ENCODE measurements at regions not wholly inside any gene's neighbourhood (a gene's known extent, or its start where the extent isn't known, plus 50 kb on each side); places are given as distances from the start of the nearest gene placed in this dataset.

GRCh38 chr2:157934684-157935377 lies 58.7 kb upstream of the ACVR1 start:
- WGBS, 2 donors = 71 to 76% methylated on average over 3 of the region's 3 CpGs
- intact Hi-C loops (cut with DNase I; ENCODE audit: low total_unique reads) = no loop called here
- TF ChIP-seq POLR2A (IDR thresholded peaks at IDR 0.05) = no peak
- TF ChIP-seq, protein P1, sequence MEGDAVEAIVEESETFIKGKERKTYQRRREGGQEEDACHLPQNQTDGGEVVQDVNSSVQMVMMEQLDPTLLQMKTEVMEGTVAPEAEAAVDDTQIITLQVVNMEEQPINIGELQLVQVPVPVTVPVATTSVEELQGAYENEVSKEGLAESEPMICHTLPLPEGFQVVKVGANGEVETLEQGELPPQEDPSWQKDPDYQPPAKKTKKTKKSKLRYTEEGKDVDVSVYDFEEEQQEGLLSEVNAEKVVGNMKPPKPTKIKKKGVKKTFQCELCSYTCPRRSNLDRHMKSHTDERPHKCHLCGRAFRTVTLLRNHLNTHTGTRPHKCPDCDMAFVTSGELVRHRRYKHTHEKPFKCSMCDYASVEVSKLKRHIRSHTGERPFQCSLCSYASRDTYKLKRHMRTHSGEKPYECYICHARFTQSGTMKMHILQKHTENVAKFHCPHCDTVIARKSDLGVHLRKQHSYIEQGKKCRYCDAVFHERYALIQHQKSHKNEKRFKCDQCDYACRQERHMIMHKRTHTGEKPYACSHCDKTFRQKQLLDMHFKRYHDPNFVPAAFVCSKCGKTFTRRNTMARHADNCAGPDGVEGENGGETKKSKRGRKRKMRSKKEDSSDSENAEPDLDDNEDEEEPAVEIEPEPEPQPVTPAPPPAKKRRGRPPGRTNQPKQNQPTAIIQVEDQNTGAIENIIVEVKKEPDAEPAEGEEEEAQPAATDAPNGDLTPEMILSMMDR (IDR thresholded peaks at IDR 0.05) = no peak

DNA sequence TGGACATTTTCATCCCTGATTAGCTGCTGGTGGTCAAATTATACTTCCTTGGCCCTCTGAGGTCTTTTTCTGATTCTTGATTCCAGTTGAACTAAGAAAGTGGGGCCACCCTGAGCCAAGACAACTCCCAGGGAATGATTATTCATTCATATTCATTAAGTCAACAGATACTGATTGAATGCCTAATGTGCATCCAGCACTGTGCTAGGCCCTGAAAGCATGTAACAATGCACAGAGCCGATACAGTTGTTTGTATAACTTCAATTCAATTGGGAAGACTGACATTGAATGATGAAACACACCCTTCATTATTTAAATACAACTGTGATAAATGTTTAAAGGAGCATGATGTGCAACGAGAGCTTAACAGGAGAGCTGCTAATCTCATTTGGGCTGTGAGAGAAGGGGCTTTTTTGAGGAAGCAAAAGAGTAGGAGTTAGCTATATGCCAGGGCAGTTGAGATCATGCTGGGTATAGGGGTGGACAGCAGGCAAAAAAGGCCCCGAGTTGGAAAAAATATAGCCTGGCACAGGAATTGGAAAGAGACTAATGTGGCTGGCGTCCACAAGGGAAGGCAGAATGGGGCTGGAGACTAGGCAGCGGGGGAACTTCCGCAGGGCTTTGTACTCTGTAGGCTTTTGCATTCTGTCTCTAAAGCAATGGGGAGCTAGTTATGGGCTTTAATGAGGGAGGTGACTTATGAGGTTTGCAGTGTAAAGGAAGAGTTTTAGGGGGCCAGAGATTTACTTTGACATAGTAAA lies 57.2 kb upstream of the ACVR1 start:
- intact Hi-C loops (cut with DNase I; ENCODE audit: low total_unique reads) = no loop called here
- no peak for TF ChIP-seq POLR2A (IDR thresholded peaks at IDR 0.05)
- TF ChIP-seq, protein P1 (IDR thresholded peaks at IDR 0.05) = no peak
- no peak overlapping the region for H3K4me3 ChIP-seq (ENCODE audit: low read depth, poor library complexity, severe bottlenecking)
- DNase-seq (ENCODE audit: low spot score in 2 of 2) = no peak
- WGBS, 2 donors = 78 to 82% methylated on average over 6 of the region's 6 CpGs

More at GRCh38 chr2:157934684-157935377, 58.7 kb upstream of the ACVR1 start:
- no peak for DNase-seq (ENCODE audit: low spot score in 2 of 2)
- no peak overlapping the region for H3K4me3 ChIP-seq (ENCODE audit: low read depth, poor library complexity, severe bottlenecking)

GRCh38 chr2:157932480-157933159 lies 56.5 kb upstream of the ACVR1 start:
- 49 to 56% methylated on average over 10 of the region's 10 CpGs for WGBS, 2 donors
- TF ChIP-seq, protein P1 (IDR thresholded peaks at IDR 0.05) = no peak
- TF ChIP-seq POLR2A (IDR thresholded peaks at IDR 0.05) = no peak
- no peak for DNase-seq (ENCODE audit: low spot score in 2 of 2)
- intact Hi-C loops (cut with DNase I; ENCODE audit: low total_unique reads) = no loop called here
- no peak overlapping the region for H3K4me3 ChIP-seq (ENCODE audit: low read depth, poor library complexity, severe bottlenecking)

GRCh38 chr2:157931542-157931941 lies 55.4 kb upstream of the ACVR1 start:
- intact Hi-C loops (cut with DNase I; ENCODE audit: low total_unique reads) = no loop called here

DNA sequence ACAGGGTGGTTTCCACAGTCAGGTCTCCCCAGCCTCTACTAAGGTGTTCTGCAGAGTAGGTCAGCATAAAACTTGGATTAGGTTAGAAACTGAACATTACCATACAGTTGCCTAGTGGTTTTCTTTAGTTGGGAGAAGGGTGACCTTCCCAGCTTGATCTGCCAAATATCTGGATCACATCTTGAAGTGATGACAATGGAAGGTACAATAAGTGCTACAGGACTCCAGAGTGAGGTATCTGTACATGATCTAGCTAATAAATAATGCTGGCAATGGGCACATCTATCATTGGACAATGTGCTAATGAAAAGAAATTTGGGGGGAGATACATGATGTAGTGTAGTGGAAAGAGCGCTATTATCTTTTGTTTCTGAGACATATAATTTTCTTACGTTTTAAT lies 54.6 kb upstream of the ACVR1 start:
- H3K4me3 ChIP-seq (ENCODE audit: low read depth, poor library complexity, severe bottlenecking) = no peak overlapping the region
- intact Hi-C loops (cut with DNase I; ENCODE audit: low total_unique reads) = no loop called here
- 46 to 69% methylated on average over 2 of the region's 2 CpGs for WGBS, 2 donors
- TF ChIP-seq, protein P1 (IDR thresholded peaks at IDR 0.05) = no peak
- no peak for TF ChIP-seq POLR2A (IDR thresholded peaks at IDR 0.05)
- DNase-seq (ENCODE audit: low spot score in 2 of 2) = no peak

More at GRCh38 chr2:157931542-157931941, 55.4 kb upstream of the ACVR1 start:
- DNase-seq (ENCODE audit: low spot score in 2 of 2) = no peak
- H3K4me3 ChIP-seq (ENCODE audit: low read depth, poor library complexity, severe bottlenecking) = no peak overlapping the region
- 45 to 50% methylated on average over 1 of the region's 1 CpG for WGBS, 2 donors
- no peak for TF ChIP-seq POLR2A (IDR thresholded peaks at IDR 0.05)
- TF ChIP-seq, protein P1 (IDR thresholded peaks at IDR 0.05) = no peak

Data from lower leg skin (tissue), 4 donors.